ENCODE measurements at regions not wholly inside any gene's neighbourhood (a gene's known extent, or its start where the extent isn't known, plus 50 kb on each side); places are given as distances from the start of the nearest gene placed in this dataset.

DNA sequence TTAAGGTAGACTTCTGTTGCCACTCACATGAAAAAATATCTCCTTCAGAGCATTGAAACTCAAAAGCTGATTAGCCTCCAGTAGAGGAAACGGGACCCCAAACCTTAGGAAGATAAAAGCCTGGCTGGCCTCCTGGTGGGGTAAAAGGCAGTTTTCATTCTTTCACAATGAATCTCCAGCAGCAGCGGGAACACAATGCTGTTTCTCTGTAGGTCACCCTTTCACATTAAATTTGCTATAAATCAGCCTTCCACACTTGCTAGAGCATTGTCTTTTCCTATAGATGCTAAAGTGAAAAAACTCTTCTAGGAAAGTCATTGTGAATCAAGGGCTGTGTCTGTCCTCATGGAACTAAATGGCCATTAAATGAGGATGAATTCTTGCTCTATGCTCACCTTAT, 207.3 kb upstream of the MAGEB2 start:
- H2AFZ ChIP-seq (ENCODE audit: low read length), result no peak overlapping the region
- intact Hi-C loops (cut with micrococcal nuclease; ENCODE audit: unreplicated experiment), result no loop called here
- BruUV-seq (replicated peaks), result no TSS peak
- no peaks in the 10 kb centered on the region for H3K4me1 ChIP-seq (ENCODE audit: insufficient read depth, low read length, poor library complexity, severe bottlenecking)
- no peak for DNase-seq (ENCODE audit: low spot score)
- no peaks in the 10 kb centered on the region for H3K36me3 ChIP-seq (ENCODE audit: insufficient read depth, low read length)
- ChIA-PET POLR2A (no interaction called here), CTCF (ENCODE audit: unreplicated experiment) (no interaction called here)
- no peaks in the 10 kb centered on the region for H3K79me2 ChIP-seq (ENCODE audit: insufficient read depth, low read depth, low read length)
- TF ChIP-seq EZH2phosphoT487 (IDR thresholded peaks at IDR 0.05; ENCODE audit: borderline replicate concordance, low read depth, low read length), result no peak
- TF ChIP-seq, protein P1, sequence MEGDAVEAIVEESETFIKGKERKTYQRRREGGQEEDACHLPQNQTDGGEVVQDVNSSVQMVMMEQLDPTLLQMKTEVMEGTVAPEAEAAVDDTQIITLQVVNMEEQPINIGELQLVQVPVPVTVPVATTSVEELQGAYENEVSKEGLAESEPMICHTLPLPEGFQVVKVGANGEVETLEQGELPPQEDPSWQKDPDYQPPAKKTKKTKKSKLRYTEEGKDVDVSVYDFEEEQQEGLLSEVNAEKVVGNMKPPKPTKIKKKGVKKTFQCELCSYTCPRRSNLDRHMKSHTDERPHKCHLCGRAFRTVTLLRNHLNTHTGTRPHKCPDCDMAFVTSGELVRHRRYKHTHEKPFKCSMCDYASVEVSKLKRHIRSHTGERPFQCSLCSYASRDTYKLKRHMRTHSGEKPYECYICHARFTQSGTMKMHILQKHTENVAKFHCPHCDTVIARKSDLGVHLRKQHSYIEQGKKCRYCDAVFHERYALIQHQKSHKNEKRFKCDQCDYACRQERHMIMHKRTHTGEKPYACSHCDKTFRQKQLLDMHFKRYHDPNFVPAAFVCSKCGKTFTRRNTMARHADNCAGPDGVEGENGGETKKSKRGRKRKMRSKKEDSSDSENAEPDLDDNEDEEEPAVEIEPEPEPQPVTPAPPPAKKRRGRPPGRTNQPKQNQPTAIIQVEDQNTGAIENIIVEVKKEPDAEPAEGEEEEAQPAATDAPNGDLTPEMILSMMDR (conservative IDR thresholded peaks at IDR 0.05; ENCODE audit: low read length), result no peak
- no peaks in the 10 kb centered on the region for H4K20me1 ChIP-seq (ENCODE audit: insufficient read depth, low read length)
- no peak overlapping the region for H3K4me2 ChIP-seq (ENCODE audit: low read length)
- no peaks in the 10 kb centered on the region for H3K9me2 ChIP-seq (ENCODE audit: insufficient read depth, low read length)
- H3K9me3 ChIP-seq (ENCODE audit: low read length), result no peaks in the 10 kb centered on the region
- no peak overlapping the region for H3K27ac ChIP-seq (ENCODE audit: low read depth, low read length, poor library complexity, severe bottlenecking)
- no peak overlapping the region for H3K4me3 ChIP-seq (ENCODE audit: low read depth, low read length, poor library complexity, severe bottlenecking)

DNA sequence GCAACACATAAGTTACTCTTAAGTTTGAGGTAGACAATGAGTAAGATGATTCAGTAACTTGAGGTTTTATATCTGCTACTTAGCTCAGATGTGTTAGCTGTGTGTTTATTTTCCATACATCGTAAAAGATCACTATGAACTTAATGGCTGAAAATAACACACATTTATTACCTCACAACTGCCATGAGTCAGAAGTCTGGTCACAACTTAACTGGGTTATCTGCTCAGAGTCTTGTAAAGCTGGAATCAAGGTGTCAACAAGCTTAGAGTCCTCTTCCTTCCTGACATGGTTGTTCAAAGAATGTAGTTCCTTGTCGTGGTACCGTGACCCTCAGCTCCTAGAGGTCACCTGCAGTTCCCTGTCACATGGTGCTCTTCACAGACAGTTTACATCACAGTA, 204.9 kb upstream of the MAGEB2 start:
- Histone ChIP-seq H2AFZ (ENCODE audit: low read length) (no peak overlapping the region), H3K4me2 (ENCODE audit: low read length) (no peak overlapping the region), H3K4me3 (ENCODE audit: low read depth, low read length, poor library complexity, severe bottlenecking) (no peak overlapping the region), H3K9me2 (ENCODE audit: insufficient read depth, low read length) (no peaks in the 10 kb centered on the region), H3K36me3 (ENCODE audit: insufficient read depth, low read length) (no peaks in the 10 kb centered on the region), H3K27ac (ENCODE audit: low read depth, low read length, poor library complexity, severe bottlenecking) (no peak overlapping the region), H3K4me1 (ENCODE audit: insufficient read depth, low read length, poor library complexity, severe bottlenecking) (no peaks in the 10 kb centered on the region), H3K9me3 (ENCODE audit: low read length) (no peaks in the 10 kb centered on the region), H3K79me2 (ENCODE audit: insufficient read depth, low read depth, low read length) (no peaks in the 10 kb centered on the region), H4K20me1 (ENCODE audit: insufficient read depth, low read length) (no peaks in the 10 kb centered on the region)
- BruUV-seq (replicated peaks), result no TSS peak
- DNase-seq (ENCODE audit: low spot score), result no peak
- POLR2A ChIA-PET, result no interaction called here
- intact Hi-C loops (cut with micrococcal nuclease; ENCODE audit: unreplicated experiment), result no loop called here
- no peak for TF ChIP-seq EZH2phosphoT487 (IDR thresholded peaks at IDR 0.05; ENCODE audit: borderline replicate concordance, low read depth, low read length)
- TF ChIP-seq, protein P1 (conservative IDR thresholded peaks at IDR 0.05; ENCODE audit: low read length), result no peak
- CTCF ChIA-PET (ENCODE audit: unreplicated experiment), result no interaction called here

DNA sequence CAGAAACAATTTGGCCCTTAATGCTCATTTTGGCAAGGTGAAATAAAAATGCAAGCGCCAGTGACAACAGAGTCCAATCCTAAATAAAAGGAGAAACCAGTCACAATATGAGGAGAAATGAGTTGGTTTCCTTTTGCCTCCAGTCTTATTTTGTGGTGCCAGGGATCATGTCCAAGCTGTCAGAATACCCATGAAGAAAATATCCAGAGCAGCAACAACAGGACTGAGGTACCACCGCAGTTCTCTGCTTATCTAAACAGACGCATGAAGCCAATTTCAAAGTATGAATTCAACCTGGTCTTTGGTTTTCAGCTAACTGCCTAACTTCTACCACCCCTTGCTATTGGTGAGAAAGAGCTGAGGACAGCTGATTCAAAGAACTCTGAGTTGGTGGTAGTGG, 199.9 kb upstream of the MAGEB2 start:
- Histone ChIP-seq H3K9me3 (ENCODE audit: low read length) (no peaks in the 10 kb centered on the region), H3K4me3 (ENCODE audit: low read depth, low read length, poor library complexity, severe bottlenecking) (no peak overlapping the region), H3K79me2 (ENCODE audit: insufficient read depth, low read depth, low read length) (no peaks in the 10 kb centered on the region), H3K36me3 (ENCODE audit: insufficient read depth, low read length) (no peaks in the 10 kb centered on the region), H3K27ac (ENCODE audit: low read depth, low read length, poor library complexity, severe bottlenecking) (no peak overlapping the region), H3K4me2 (ENCODE audit: low read length) (no peak overlapping the region), H2AFZ (ENCODE audit: low read length) (no peak overlapping the region), H3K4me1 (ENCODE audit: insufficient read depth, low read length, poor library complexity, severe bottlenecking) (no peaks in the 10 kb centered on the region), H4K20me1 (ENCODE audit: insufficient read depth, low read length) (no peaks in the 10 kb centered on the region), H3K9me2 (ENCODE audit: insufficient read depth, low read length) (no peaks in the 10 kb centered on the region)
- intact Hi-C loops (cut with micrococcal nuclease; ENCODE audit: unreplicated experiment), result no loop called here
- ChIA-PET POLR2A (no interaction called here), CTCF (ENCODE audit: unreplicated experiment) (no interaction called here)
- no peak for DNase-seq (ENCODE audit: low spot score)
- TF ChIP-seq EZH2phosphoT487 (IDR thresholded peaks at IDR 0.05; ENCODE audit: borderline replicate concordance, low read depth, low read length), result no peak
- TF ChIP-seq, protein P1 (conservative IDR thresholded peaks at IDR 0.05; ENCODE audit: low read length), result no peak
- no TSS peak for BruUV-seq (replicated peaks)

All from OCI-LY7 (cell line).